HG03097 (cell line): ENCODE measurements at regions not wholly inside any gene's neighbourhood (a gene's known extent, or its start where the extent isn't known, plus 50 kb on each side); places are given as distances from the start of the nearest gene placed in this dataset.
"Not testable (repeated sequence)": the region's sequence is repeated elsewhere in the genome, so short reads cannot be mapped to it uniquely, and the experiment has no call there.

ENCODE experiments used
- ATAC-seq: cut with Tn5 transposase; IDR thresholded peaks from one replicate; pipeline ENCODE4 v1.9.1; 2021; ENCODE audit not compliant: unreplicated experiment, low FRiP score

GRCh38 chr3:84637272-84637671, 321.5 kb upstream of the CADM2 start:
- no peak for ATAC-seq

- ATAC-seq: no peak
Measured at GRCh38 chr3:84666468-84666867, 292.3 kb upstream of the CADM2 start.

- ATAC-seq: no peak
Measured at GRCh38 chr3:84679211-84679610, 279.6 kb upstream of the CADM2 start.

- ATAC-seq: no peak
Measured at GRCh38 chr3:84680700-84681099, 278.1 kb upstream of the CADM2 start.

DNA sequence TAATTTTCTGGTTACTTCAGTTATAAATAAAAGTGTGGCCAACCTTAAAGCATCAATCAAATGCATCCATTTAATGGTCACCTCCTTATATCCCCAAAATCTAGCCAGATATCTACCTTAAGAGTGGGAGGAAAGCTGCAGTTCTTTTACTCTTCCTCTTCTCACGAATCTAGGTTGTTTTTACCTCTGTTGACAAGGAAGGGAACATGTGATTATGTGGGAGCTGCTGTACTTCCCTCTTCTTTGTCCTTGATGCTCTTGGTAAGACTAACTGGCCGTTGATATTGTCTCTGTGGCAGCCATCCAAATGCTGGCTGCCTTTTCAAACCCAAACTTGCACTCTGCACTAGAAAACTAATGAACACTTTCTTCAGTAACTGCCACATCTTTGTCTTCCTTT, 275.3 kb upstream of the CADM2 start:
- ATAC-seq: no peak

- ATAC-seq: no peak
Measured at GRCh38 chr3:84685467-84685866, 273.3 kb upstream of the CADM2 start.

DNA sequence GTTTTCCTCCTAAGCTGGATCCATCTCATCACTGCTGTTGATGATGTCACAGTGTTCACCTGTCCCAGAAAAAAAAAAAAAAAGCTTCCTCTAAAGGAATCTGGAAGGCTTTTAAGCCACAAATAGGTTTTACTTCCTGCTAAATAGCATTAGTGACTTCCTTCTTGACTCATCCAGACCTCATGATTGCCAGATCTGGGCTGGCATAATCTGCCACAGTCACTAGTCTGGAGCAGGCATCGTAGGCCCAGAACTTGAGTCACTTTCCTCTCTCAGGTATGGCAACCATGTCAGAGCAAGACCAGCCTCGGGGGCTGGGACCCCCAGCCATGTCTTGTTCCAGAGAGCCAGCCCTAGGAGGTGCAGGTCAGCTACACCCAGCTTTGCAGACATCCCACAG, 266.5 kb upstream of the CADM2 start:
- no peak for ATAC-seq

DNA sequence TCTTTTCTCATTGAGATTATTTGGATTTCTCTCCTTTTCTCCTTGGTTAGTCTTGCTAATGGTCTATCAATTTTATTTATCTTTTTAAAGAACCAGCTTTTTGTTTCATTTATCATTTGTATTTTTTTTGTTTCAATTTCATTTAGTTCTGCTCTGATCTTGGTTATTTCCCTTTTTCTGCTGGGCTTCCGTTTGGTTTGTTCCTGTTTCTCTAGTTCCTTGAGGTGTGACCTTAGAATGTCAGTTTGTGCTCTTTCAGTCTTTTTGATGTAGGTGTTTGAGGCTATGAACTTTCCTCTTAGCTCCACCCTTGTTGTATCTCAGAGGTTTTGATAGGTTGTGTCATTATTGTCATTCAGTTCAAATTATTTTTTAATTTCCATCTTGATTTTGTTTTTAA, 248.5 kb upstream of the CADM2 start:
- not testable (repeated sequence) for ATAC-seq

DNA sequence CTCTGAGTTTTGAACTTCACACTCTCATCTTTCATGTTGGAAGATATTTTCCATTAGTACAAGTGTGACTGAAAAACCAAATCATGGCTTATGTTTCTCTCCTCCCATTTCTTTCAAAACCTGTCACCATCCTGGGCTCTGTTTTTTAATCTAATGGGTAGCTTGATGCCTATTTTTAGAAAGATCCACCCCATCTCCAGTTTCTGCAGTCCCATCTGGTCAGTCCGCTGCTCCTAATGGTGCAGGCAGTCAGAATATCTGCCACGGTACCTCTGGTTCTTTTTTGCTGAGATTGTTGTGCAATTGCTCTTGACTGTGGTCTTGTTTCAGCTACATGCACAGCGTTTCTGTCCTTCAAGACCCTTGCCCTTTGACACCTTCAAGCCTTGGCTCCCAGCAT, 240.9 kb upstream of the CADM2 start:
- no peak for ATAC-seq

DNA sequence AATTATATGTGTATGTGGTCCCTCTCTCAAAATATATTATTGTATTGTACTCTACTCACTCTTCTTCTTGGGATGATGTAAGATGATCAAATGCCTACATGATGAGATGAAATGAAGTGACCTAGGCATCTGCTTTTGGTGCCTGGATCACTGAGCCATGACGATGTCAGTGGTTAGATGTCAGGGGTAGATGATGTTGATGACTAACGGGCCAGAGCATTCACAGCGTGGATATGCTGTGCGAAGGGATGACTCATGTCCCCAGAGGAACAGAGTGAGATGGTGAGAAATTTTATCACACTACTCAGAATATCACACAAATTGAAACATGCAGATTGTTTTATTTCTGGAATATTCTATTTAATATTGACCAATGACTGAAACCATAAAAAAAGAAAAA, 233.9 kb upstream of the CADM2 start:
- ATAC-seq: no peak

- ATAC-seq: no peak
Measured at GRCh38 chr3:84727616-84728015, 231.2 kb upstream of the CADM2 start.

DNA sequence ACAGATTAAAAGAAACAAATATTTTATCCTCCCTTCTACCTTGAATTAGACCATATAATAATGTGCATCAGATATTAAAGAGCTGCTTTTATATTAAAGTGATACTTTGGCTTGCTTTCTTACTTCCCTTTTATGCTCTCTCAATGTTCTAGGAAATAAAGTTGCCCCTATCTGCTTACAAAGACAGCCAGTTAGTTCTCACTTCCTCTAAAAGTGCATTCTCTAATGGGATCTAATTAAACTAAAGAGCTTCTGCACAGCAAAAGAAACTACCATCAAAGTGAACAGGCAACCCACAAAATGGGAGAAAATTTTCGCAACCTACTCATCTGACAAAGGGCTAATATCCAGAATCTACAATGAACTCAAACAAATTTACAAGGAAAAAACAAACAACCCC, 224.1 kb upstream of the CADM2 start:
- ATAC-seq: not testable (repeated sequence)

DNA sequence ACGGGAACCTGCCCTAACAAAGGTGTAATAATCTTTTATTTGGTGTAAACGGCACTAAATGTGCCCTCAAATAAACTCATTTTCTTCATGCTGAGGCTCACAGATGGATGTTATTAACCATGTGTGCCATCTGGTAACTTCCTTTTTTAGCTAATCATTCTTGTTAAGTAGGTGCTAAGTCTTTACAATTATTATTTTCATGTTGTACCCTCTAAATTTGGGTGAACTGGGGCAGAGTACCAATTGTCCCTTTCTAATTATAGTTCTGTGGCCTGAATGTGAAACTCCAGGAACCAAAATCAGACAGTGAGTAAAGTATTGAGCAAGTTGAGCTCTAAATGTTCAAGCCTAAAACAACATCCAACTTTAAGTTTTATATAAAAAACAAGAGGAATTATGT, 220.7 kb upstream of the CADM2 start:
- no peak for ATAC-seq

- no peak for ATAC-seq
Measured at GRCh38 chr3:84742915-84743425, 215.8 kb upstream of the CADM2 start.

DNA sequence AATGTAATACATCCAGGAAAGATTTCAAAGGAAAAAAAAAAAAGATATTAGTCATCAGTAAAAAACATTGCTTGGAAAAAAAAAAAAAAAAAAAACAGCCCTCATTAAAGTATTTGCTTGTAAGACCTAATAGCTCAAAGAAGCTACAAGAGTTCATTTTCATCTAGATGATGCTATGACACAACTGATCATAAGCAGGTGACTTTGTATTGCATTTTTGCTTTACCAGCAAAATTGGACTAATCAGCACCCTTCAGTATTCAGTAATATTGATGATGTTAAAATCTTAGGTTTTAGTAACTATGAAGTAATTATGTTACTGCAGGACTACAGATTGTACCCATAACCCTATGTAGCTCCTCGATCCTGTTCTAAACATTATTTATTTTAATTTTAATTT, 214.7 kb upstream of the CADM2 start:
- ATAC-seq: no peak

GRCh38 chr3:84755860-84756259, 202.9 kb upstream of the CADM2 start:
- ATAC-seq: no peak

- no peak for ATAC-seq
Measured at GRCh38 chr3:84759361-84759760, 199.4 kb upstream of the CADM2 start.

DNA sequence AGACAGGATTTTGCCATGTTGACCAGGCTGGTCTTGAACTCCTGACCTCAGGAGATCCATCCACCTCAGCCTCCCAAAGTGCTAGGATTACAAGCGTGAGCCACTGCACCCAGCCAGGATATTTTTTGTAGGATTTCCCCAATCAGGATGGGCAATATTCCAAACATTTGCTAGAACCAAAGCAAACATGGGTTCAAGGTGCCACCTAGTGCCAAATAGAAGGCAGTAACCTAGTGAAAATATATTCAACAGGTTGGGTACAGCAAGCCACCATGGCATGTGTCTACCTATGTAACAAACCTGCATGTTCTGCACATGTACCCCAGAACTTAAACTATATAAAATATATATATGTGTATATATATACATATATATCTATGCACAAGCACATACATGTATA, 185.9 kb upstream of the CADM2 start:
- ATAC-seq: no peak

- ATAC-seq: no peak
Measured at GRCh38 chr3:84783281-84783680, 175.5 kb upstream of the CADM2 start.

- no peak for ATAC-seq
Measured at GRCh38 chr3:84789961-84790360, 168.8 kb upstream of the CADM2 start.

- no peak for ATAC-seq
Measured at GRCh38 chr3:84806958-84807357, 151.8 kb upstream of the CADM2 start.

- no peak for ATAC-seq
Measured at GRCh38 chr3:84820126-84820525, 138.7 kb upstream of the CADM2 start.

DNA sequence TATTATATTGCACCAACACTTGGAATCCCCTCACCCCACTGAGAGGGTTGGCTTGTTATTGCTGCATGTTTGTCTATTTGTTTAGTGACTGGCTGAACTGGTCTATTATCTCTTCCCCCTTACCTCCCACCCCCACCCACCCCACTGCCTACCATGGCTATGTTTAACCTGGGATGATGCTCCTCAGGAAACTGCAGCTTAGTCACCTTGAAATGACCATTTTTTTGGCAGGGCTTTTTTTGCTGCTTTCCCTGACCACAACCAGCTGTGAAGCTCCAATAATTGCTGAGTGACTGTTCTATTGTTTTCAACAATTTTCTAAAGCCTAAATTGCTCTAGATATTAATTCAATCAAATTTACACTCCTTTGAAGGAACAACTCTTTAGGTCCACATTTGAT, 137.9 kb upstream of the CADM2 start:
- no peak for ATAC-seq
